Kidney (tissue), 13 donors: ENCODE measurements at regions not wholly inside any gene's neighbourhood (a gene's known extent, or its start where the extent isn't known, plus 50 kb on each side); places are given as distances from the start of the nearest gene placed in this dataset.

Experiments
- DNase-seq, 5 donors: peaks; one replicate each; pipeline ENCODE4 v3.0.0-alpha.2; 2013 to 2020
- FAIRE-seq: peaks from 2 replicates; lab custom pipeline; 2012; peaks lifted over from hg19 to GRCh38; lab: Jason Lieb, UNC
- H3K27ac ChIP-seq, 2 donors: one replicate each; pipeline ENCODE4 v1.7.0; 2013; ENCODE audit warnings: low read depth in 2 of 2, low read length in 2 of 2, inconsistent platforms in 1 of 2
- H3K27me3 ChIP-seq: one replicate; pipeline ENCODE4 v1.7.1; 2013; ENCODE audit warnings: low read length, inconsistent platforms; ENCODE audit not compliant: control insufficient read depth, insufficient read depth
- H3K36me3 ChIP-seq, 3 donors: one replicate each; pipeline versions ENCODE4 v1.7.0 to v1.7.1; 2013; ENCODE audit warnings: low read length in 3 of 3, control low read depth in 1 of 3, inconsistent platforms in 1 of 3; ENCODE audit not compliant: insufficient read depth in 3 of 3, control insufficient read depth in 2 of 3
- H3K4me1 ChIP-seq, 3 donors: one replicate each; pipeline versions ENCODE4 v1.7.0 to v1.7.1; 2013; ENCODE audit warnings: low read length in 3 of 3, inconsistent platforms in 1 of 3, low read depth in 1 of 3; ENCODE audit not compliant: control insufficient read depth in 2 of 3, insufficient read depth in 2 of 3
- H3K4me3 ChIP-seq, 3 donors: one replicate each; pipeline versions ENCODE4 v1.7.0 to v1.8.1; 2013; ENCODE audit warnings: low read length in 3 of 3, control low read depth in 1 of 3, inconsistent platforms in 1 of 3
- H3K9ac ChIP-seq, 3 donors: one replicate each; pipeline versions ENCODE4 v1.7.0 to v1.7.1; 2013; ENCODE audit warnings: low read length in 3 of 3, control low read depth in 1 of 3, inconsistent platforms in 1 of 3
- H3K9me3 ChIP-seq, 3 donors: one replicate each; pipeline versions ENCODE4 v1.7.0 to v1.7.1; 2013; ENCODE audit warnings: low read length in 3 of 3, control low read depth in 1 of 3, inconsistent platforms in 1 of 3; ENCODE audit not compliant: control insufficient read depth in 2 of 3, insufficient read depth in 1 of 3
- intact Hi-C: fragments of 100-400 bp; cut with DNase I; formaldehyde crosslinking; loops from one replicate; pipeline ENCODE4 v1.11.1; 2022
- TF ChIP-seq, protein P1 (sequence below): IDR thresholded peaks from 3 replicates; pipeline ENCODE4 v1.5.1; 2012; ENCODE audit warnings: mild to moderate bottlenecking, moderate library complexity, borderline replicate concordance; ENCODE audit not compliant: insufficient read depth; ENCODE audit errors: extremely low read depth
- donor health status: control.
- donor health status: control.
- donor health status: control.
- donor health status: control.
- donor health status: control.
- donor health status: DM: yes; HTN: yes; CAD: no.
- donor health status: Normal renal cell carcinoma (clear cell type).

GRCh38 chr13:111410232-111411021 lies 90.0 kb downstream of the TEX29 start:
- peak in 1 of 5 donors; percentile 43 for DNase-seq
- TF ChIP-seq, protein P1, sequence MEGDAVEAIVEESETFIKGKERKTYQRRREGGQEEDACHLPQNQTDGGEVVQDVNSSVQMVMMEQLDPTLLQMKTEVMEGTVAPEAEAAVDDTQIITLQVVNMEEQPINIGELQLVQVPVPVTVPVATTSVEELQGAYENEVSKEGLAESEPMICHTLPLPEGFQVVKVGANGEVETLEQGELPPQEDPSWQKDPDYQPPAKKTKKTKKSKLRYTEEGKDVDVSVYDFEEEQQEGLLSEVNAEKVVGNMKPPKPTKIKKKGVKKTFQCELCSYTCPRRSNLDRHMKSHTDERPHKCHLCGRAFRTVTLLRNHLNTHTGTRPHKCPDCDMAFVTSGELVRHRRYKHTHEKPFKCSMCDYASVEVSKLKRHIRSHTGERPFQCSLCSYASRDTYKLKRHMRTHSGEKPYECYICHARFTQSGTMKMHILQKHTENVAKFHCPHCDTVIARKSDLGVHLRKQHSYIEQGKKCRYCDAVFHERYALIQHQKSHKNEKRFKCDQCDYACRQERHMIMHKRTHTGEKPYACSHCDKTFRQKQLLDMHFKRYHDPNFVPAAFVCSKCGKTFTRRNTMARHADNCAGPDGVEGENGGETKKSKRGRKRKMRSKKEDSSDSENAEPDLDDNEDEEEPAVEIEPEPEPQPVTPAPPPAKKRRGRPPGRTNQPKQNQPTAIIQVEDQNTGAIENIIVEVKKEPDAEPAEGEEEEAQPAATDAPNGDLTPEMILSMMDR: no peak
- Histone ChIP-seq H3K36me3 (no peaks in the 10 kb centered on the region), H3K4me1 (no peaks in the 10 kb centered on the region), H3K9me3 (no peaks in the 10 kb centered on the region), H3K4me3 (no peak overlapping the region), H3K27ac (no peak overlapping the region), H3K27me3 (peaks cover 21% of the 10 kb centered on the region), H3K9ac (no peak overlapping the region)
- intact Hi-C loops: no loop called here
- no peak for FAIRE-seq

- Histone ChIP-seq H3K9me3 (no peaks in the 10 kb centered on the region), H3K27ac (no peak overlapping the region), H3K36me3 (no peaks in the 10 kb centered on the region), H3K4me1 (no peaks in the 10 kb centered on the region), H3K27me3 (peaks cover 21% of the 10 kb centered on the region), H3K9ac (no peak overlapping the region), H3K4me3 (no peak overlapping the region)
- DNase-seq (peak in 3 of 5 donors; percentile 24 to 63 (median 34)), FAIRE-seq (no peak)
- TF ChIP-seq, protein P1: no peak
- intact Hi-C loops: no loop called here
Measured at GRCh38 chr13:111411151-111411858, 90.9 kb downstream of the TEX29 start.

DNA sequence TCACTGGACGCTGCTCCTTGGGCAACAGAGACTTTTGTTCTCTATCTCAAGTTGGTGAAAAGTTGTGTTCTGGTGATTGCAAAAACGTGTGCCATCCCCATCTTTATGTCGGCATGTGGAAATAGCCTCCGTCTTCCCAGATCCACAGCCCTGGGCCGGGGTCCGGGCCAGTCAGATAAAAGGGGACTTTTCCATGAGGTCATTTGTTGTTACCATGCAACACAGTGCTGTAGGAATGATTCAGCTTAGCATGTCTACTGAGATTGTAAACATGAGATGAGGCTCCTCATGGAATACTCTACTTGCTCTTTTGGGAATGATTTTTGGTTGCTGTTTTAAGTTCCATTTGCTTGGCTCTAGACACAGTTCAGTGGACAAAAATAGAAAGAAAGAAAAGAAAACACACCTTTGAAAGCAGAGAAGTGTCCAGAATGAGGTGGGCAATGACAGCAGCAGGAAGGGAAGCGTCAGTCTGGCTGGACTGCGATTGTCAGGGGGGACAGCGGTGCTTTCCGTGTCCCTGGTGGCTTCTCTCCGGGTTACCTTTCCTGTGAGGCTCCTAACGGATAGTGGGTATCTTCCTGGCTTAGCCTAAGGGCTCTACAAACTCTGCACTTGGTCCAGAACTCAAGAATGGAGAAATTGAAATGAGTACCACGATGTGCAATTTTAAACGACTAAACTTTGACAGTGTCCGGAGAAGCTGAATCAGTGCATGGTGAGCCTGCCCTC lies 91.6 kb downstream of the TEX29 start:
- Histone ChIP-seq H3K9me3 (no peaks in the 10 kb centered on the region), H3K9ac (no peak overlapping the region), H3K4me1 (no peaks in the 10 kb centered on the region), H3K36me3 (no peaks in the 10 kb centered on the region), H3K27me3 (peaks cover 21% of the 10 kb centered on the region), H3K4me3 (no peak overlapping the region), H3K27ac (no peak overlapping the region)
- FAIRE-seq (no peak), DNase-seq (peak in 1 of 5 donors; percentile 15)
- TF ChIP-seq, protein P1: no peak
- intact Hi-C loops: no loop called here
